ENCODE measurements at regions not wholly inside any gene's neighbourhood (a gene's known extent, or its start where the extent isn't known, plus 50 kb on each side); places are given as distances from the start of the nearest gene placed in this dataset.

- POLR2A ChIA-PET = no interaction called here
- no peak overlapping the region for H3K4me3 ChIP-seq (ENCODE audit: low read depth, low read length)
- DNase-seq (ENCODE audit: low read depth, low spot score) = no peak
- CTCF ChIA-PET = no interaction called here
- no peak for TF ChIP-seq CTCF (IDR thresholded peaks at IDR 0.05; ENCODE audit: insufficient read depth, low read length, missing control alignments)
These were observed 50.2 kb upstream of the CPNE4 start for GRCh38 chr3:132084982-132085381.

GRCh38 chr3:132087356-132087755, 52.5 kb upstream of the CPNE4 start:
- POLR2A ChIA-PET = no interaction called here
- CTCF ChIA-PET = no interaction called here
- no peak for TF ChIP-seq CTCF (IDR thresholded peaks at IDR 0.05; ENCODE audit: insufficient read depth, low read length, missing control alignments)
- H3K4me3 ChIP-seq (ENCODE audit: low read depth, low read length) = no peak overlapping the region
- no peak for DNase-seq (ENCODE audit: low read depth, low spot score)

GRCh38 chr3:132088291-132088690, 53.5 kb upstream of the CPNE4 start:
- CTCF ChIA-PET = no interaction called here
- H3K4me3 ChIP-seq (ENCODE audit: low read depth, low read length) = no peak overlapping the region
- POLR2A ChIA-PET = no interaction called here
- DNase-seq (ENCODE audit: low read depth, low spot score) = no peak
- TF ChIP-seq CTCF (IDR thresholded peaks at IDR 0.05; ENCODE audit: insufficient read depth, low read length, missing control alignments) = no peak

GRCh38 chr3:132090921-132091320, 56.1 kb upstream of the CPNE4 start:
- TF ChIP-seq CTCF (IDR thresholded peaks at IDR 0.05; ENCODE audit: insufficient read depth, low read length, missing control alignments) = no peak
- ChIA-PET CTCF (no interaction called here), POLR2A (no interaction called here)
- no peak for DNase-seq (ENCODE audit: low read depth, low spot score)
- no peak overlapping the region for H3K4me3 ChIP-seq (ENCODE audit: low read depth, low read length)

GRCh38 chr3:132116601-132117000, 81.8 kb upstream of the CPNE4 start:
- ChIA-PET CTCF (no interaction called here), POLR2A (no interaction called here)
- TF ChIP-seq CTCF (IDR thresholded peaks at IDR 0.05; ENCODE audit: insufficient read depth, low read length, missing control alignments) = no peak
- DNase-seq (ENCODE audit: low read depth, low spot score) = no peak
- no peak overlapping the region for H3K4me3 ChIP-seq (ENCODE audit: low read depth, low read length)

GRCh38 chr3:132117642-132118041, 82.8 kb upstream of the CPNE4 start:
- POLR2A ChIA-PET = no interaction called here
- CTCF ChIA-PET = no interaction called here
- H3K4me3 ChIP-seq (ENCODE audit: low read depth, low read length) = no peak overlapping the region
- TF ChIP-seq CTCF (IDR thresholded peaks at IDR 0.05; ENCODE audit: insufficient read depth, low read length, missing control alignments) = no peak
- DNase-seq (ENCODE audit: low read depth, low spot score) = no peak

Measured in AG04449 (cell line).